ENCODE measurements at regions not wholly inside any gene's neighbourhood (a gene's known extent, or its start where the extent isn't known, plus 50 kb on each side); places are given as distances from the start of the nearest gene placed in this dataset.

- H4K20me1 ChIP-seq (ENCODE audit: insufficient read depth, low read length), result no peaks in the 10 kb centered on the region
- Mint-ChIP-seq H3K4me1 (ENCODE audit: low read depth, unreplicated experiment) (peaks cover 9% of the 10 kb centered on the region), H3K9me3 (ENCODE audit: unreplicated experiment) (no peaks in the 10 kb centered on the region), H3K27ac (ENCODE audit: unreplicated experiment) (no peak overlapping the region), H3K36me3 (ENCODE audit: low read depth, unreplicated experiment) (no peaks in the 10 kb centered on the region), H3K27me3 (ENCODE audit: low read depth, unreplicated experiment) (no peaks in the 10 kb centered on the region), H3K4me3 (ENCODE audit: unreplicated experiment) (no peak overlapping the region)
- no peak overlapping the region for H2AFZ ChIP-seq (ENCODE audit: low read depth, low read length)
- no peak for DNase-seq (ENCODE audit: low read depth)
- H3K9me3 ChIP-seq (ENCODE audit: insufficient read depth, low read depth, low read length), result no peaks in the 10 kb centered on the region
- no peaks in the 10 kb centered on the region for H3K4me1 ChIP-seq (ENCODE audit: insufficient read depth, low read length)
- TF ChIP-seq, protein P1, sequence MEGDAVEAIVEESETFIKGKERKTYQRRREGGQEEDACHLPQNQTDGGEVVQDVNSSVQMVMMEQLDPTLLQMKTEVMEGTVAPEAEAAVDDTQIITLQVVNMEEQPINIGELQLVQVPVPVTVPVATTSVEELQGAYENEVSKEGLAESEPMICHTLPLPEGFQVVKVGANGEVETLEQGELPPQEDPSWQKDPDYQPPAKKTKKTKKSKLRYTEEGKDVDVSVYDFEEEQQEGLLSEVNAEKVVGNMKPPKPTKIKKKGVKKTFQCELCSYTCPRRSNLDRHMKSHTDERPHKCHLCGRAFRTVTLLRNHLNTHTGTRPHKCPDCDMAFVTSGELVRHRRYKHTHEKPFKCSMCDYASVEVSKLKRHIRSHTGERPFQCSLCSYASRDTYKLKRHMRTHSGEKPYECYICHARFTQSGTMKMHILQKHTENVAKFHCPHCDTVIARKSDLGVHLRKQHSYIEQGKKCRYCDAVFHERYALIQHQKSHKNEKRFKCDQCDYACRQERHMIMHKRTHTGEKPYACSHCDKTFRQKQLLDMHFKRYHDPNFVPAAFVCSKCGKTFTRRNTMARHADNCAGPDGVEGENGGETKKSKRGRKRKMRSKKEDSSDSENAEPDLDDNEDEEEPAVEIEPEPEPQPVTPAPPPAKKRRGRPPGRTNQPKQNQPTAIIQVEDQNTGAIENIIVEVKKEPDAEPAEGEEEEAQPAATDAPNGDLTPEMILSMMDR (IDR thresholded peaks at IDR 0.05; ENCODE audit: insufficient read depth, low read depth, low read length), result no peak
- TF ChIP-seq EZH2 (IDR thresholded peaks at IDR 0.05; ENCODE audit: insufficient read depth, low read length), result no peak
- no peak overlapping the region for H3K4me2 ChIP-seq (ENCODE audit: low read length)
- no peak overlapping the region for H3K4me3 ChIP-seq (ENCODE audit: insufficient read depth, low read depth, low read length)
- no peak overlapping the region for H3K27ac ChIP-seq (ENCODE audit: low read depth, low read length)
- no peak for FAIRE-seq
- no peak overlapping the region for H3K9ac ChIP-seq (ENCODE audit: low read length)
- no peaks in the 10 kb centered on the region for H3K36me3 ChIP-seq (ENCODE audit: insufficient read depth, low read length)
- H3K27me3 ChIP-seq (ENCODE audit: insufficient read depth, low read length), result no peaks in the 10 kb centered on the region
- no peaks in the 10 kb centered on the region for H3K79me2 ChIP-seq (ENCODE audit: insufficient read depth, low read length)
Observed at GRCh38 chr2:195404651-195405050, 252.4 kb upstream of the SLC39A10 start.

- TF ChIP-seq, protein P1 (IDR thresholded peaks at IDR 0.05; ENCODE audit: insufficient read depth, low read depth, low read length), result no peak
- TF ChIP-seq EZH2 (IDR thresholded peaks at IDR 0.05; ENCODE audit: insufficient read depth, low read length), result no peak
- peaks cover 8% of the 10 kb centered on the region for H3K4me1 Mint-ChIP-seq (ENCODE audit: low read depth, unreplicated experiment)
- H3K4me2 ChIP-seq (ENCODE audit: low read length), result no peak overlapping the region
- no peaks in the 10 kb centered on the region for H3K9me3 ChIP-seq (ENCODE audit: insufficient read depth, low read depth, low read length)
- H4K20me1 ChIP-seq (ENCODE audit: insufficient read depth, low read length), result no peaks in the 10 kb centered on the region
- H3K36me3 ChIP-seq (ENCODE audit: insufficient read depth, low read length), result no peaks in the 10 kb centered on the region
- no peak overlapping the region for H3K9ac ChIP-seq (ENCODE audit: low read length)
- no peak overlapping the region for H3K27ac Mint-ChIP-seq (ENCODE audit: unreplicated experiment)
- no peaks in the 10 kb centered on the region for H3K27me3 ChIP-seq (ENCODE audit: insufficient read depth, low read length)
- H3K4me1 ChIP-seq (ENCODE audit: insufficient read depth, low read length), result no peaks in the 10 kb centered on the region
- H3K4me3 Mint-ChIP-seq (ENCODE audit: unreplicated experiment), result no peak overlapping the region
- H3K27ac ChIP-seq (ENCODE audit: low read depth, low read length), result no peak overlapping the region
- no peaks in the 10 kb centered on the region for H3K79me2 ChIP-seq (ENCODE audit: insufficient read depth, low read length)
- FAIRE-seq, result no peak
- H2AFZ ChIP-seq (ENCODE audit: low read depth, low read length), result no peak overlapping the region
- DNase-seq (ENCODE audit: low read depth), result no peak
- no peaks in the 10 kb centered on the region for H3K9me3 Mint-ChIP-seq (ENCODE audit: unreplicated experiment)
- peaks cover 2% of the 10 kb centered on the region for H3K27me3 Mint-ChIP-seq (ENCODE audit: low read depth, unreplicated experiment)
- no peaks in the 10 kb centered on the region for H3K36me3 Mint-ChIP-seq (ENCODE audit: low read depth, unreplicated experiment)
- no peak overlapping the region for H3K4me3 ChIP-seq (ENCODE audit: insufficient read depth, low read depth, low read length)
Observed at GRCh38 chr2:195396479-195396878, 260.5 kb upstream of the SLC39A10 start.

GRCh38 chr2:195395362-195395761 lies 261.7 kb upstream of the SLC39A10 start:
- FAIRE-seq (no peak), DNase-seq (ENCODE audit: low read depth) (peak; percentile 67)
- Mint-ChIP-seq H3K36me3 (ENCODE audit: low read depth, unreplicated experiment) (no peaks in the 10 kb centered on the region), H3K4me3 (ENCODE audit: unreplicated experiment) (no peak overlapping the region), H3K27me3 (ENCODE audit: low read depth, unreplicated experiment) (peaks cover 2% of the 10 kb centered on the region), H3K4me1 (ENCODE audit: low read depth, unreplicated experiment) (peaks cover 8% of the 10 kb centered on the region), H3K27ac (ENCODE audit: unreplicated experiment) (no peak overlapping the region), H3K9me3 (ENCODE audit: unreplicated experiment) (no peaks in the 10 kb centered on the region)
- no peaks in the 10 kb centered on the region for H3K9me3 ChIP-seq (ENCODE audit: insufficient read depth, low read depth, low read length)
- TF ChIP-seq EZH2 (IDR thresholded peaks at IDR 0.05; ENCODE audit: insufficient read depth, low read length), result no peak
- TF ChIP-seq, protein P1 (IDR thresholded peaks at IDR 0.05; ENCODE audit: insufficient read depth, low read depth, low read length), result no peak
- H3K79me2 ChIP-seq (ENCODE audit: insufficient read depth, low read length), result no peaks in the 10 kb centered on the region
- no peak overlapping the region for H2AFZ ChIP-seq (ENCODE audit: low read depth, low read length)
- H3K27ac ChIP-seq (ENCODE audit: low read depth, low read length), result no peak overlapping the region
- H3K4me2 ChIP-seq (ENCODE audit: low read length), result no peak overlapping the region
- H3K4me1 ChIP-seq (ENCODE audit: insufficient read depth, low read length), result no peaks in the 10 kb centered on the region
- H3K27me3 ChIP-seq (ENCODE audit: insufficient read depth, low read length), result no peaks in the 10 kb centered on the region
- no peak overlapping the region for H3K9ac ChIP-seq (ENCODE audit: low read length)
- no peaks in the 10 kb centered on the region for H3K36me3 ChIP-seq (ENCODE audit: insufficient read depth, low read length)
- H4K20me1 ChIP-seq (ENCODE audit: insufficient read depth, low read length), result no peaks in the 10 kb centered on the region
- H3K4me3 ChIP-seq (ENCODE audit: insufficient read depth, low read depth, low read length), result no peak overlapping the region
